ENCODE measurements at regions not wholly inside any gene's neighbourhood (a gene's known extent, or its start where the extent isn't known, plus 50 kb on each side); places are given as distances from the start of the nearest gene placed in this dataset.
"Not testable (repeated sequence)": the region's sequence is repeated elsewhere in the genome, so short reads cannot be mapped to it uniquely, and the experiment has no call there.

- H3K9me3 ChIP-seq; DNase-seq; intact Hi-C loops (cut with DNase I); H3K36me3 ChIP-seq; H3K4me3 ChIP-seq; H3K9ac ChIP-seq (ENCODE audit: low read depth in 2 of 2, low read length in 2 of 2); H3K27me3 ChIP-seq; H3K27ac ChIP-seq; H3K4me1 ChIP-seq: not testable (repeated sequence)
These were observed 189.2 kb upstream of the WSB1 start for GRCh38 chr17:27104605-27105221.

DNA sequence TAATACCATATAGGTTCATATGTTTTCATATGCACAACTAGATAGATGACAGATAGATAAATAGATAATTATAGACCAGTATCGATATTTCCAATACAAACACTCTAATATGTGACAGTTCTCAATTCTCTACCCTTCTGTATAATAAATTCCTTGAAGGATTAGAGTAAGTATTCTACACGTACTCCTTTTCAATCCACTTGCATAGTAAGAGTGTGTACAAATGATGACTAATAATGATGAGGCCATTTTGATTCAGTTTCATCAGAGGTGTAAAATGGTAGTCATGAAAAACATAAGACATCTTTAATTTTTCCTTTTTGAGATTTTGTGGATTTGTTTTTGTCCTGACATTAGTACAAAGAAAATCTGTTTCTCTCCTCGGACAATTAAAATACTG lies 188.3 kb upstream of the WSB1 start:
- no peak overlapping the region for H3K4me3 ChIP-seq
- H3K27ac ChIP-seq = no peak overlapping the region
- no peak overlapping the region for H3K9ac ChIP-seq (ENCODE audit: low read depth in 2 of 2, low read length in 2 of 2)
- no peaks in the 10 kb centered on the region for H3K4me1 ChIP-seq
- no peaks in the 10 kb centered on the region for H3K27me3 ChIP-seq
- intact Hi-C loops (cut with DNase I) = no loop called here
- no peaks in the 10 kb centered on the region for H3K9me3 ChIP-seq
- TF ChIP-seq, protein P1, sequence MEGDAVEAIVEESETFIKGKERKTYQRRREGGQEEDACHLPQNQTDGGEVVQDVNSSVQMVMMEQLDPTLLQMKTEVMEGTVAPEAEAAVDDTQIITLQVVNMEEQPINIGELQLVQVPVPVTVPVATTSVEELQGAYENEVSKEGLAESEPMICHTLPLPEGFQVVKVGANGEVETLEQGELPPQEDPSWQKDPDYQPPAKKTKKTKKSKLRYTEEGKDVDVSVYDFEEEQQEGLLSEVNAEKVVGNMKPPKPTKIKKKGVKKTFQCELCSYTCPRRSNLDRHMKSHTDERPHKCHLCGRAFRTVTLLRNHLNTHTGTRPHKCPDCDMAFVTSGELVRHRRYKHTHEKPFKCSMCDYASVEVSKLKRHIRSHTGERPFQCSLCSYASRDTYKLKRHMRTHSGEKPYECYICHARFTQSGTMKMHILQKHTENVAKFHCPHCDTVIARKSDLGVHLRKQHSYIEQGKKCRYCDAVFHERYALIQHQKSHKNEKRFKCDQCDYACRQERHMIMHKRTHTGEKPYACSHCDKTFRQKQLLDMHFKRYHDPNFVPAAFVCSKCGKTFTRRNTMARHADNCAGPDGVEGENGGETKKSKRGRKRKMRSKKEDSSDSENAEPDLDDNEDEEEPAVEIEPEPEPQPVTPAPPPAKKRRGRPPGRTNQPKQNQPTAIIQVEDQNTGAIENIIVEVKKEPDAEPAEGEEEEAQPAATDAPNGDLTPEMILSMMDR (IDR thresholded peaks at IDR 0.05) = no peak
- H3K36me3 ChIP-seq = no peaks in the 10 kb centered on the region
- DNase-seq = no peak

DNA sequence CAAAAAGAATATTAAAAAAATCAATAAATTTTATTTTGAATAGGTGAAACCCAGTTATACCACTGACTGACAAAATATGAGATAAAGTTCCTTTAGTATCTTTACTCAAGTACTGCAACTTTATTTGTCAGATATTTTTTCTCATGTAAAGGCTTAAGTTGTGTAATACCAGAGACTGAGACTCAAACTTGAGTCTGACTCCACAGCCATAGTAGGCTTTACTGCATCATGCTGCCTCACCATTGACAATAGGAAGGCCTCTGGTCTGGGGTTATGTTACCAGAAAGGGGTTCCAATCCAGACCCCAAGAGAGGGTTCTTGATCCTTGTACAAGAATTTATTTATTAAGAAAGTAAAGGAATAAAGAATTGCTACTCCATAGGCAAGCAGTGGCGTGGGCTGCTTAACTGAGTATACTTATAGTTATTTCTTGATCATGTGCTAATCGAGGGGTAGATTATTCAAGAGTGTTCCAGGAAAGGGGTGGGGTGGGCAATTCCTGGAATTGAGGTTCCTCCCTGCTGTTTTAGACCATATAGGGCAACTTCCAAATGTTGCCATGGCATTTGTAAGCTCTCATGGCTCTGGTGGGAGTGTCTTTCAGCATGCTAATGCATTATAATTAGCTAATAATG lies 187.4 kb upstream of the WSB1 start:
- Histone ChIP-seq H3K27me3 (no peaks in the 10 kb centered on the region), H3K36me3 (no peaks in the 10 kb centered on the region), H3K4me3 (no peak overlapping the region), H3K27ac (no peak overlapping the region), H3K9me3 (no peaks in the 10 kb centered on the region), H3K4me1 (no peaks in the 10 kb centered on the region), H3K9ac (ENCODE audit: low read depth in 2 of 2, low read length in 2 of 2) (no peak overlapping the region)
- TF ChIP-seq, protein P1 (IDR thresholded peaks at IDR 0.05) = no peak
- intact Hi-C loops (cut with DNase I) = no loop called here
- DNase-seq = no peak

DNA sequence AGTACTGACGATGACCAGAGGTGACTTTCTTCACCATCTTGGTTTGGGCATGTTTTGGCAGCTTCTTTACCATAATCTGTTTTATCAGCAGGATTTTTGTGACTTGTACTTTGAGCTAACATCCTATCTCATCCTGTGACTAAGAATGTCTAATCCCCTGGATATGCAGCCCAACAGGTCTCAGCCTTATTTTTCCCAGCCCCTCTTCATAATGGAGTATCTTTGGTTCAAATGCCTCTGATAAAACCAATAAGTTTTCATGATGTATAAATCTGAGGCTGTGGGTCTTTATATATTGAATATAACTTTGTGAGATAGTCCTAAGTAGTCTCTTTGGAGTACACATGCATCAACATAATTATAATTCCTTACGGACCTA lies 186.9 kb upstream of the WSB1 start:
- Histone ChIP-seq H3K9ac (ENCODE audit: low read depth in 2 of 2, low read length in 2 of 2) (no peak overlapping the region), H3K4me3 (no peak overlapping the region), H3K9me3 (no peaks in the 10 kb centered on the region), H3K27me3 (no peaks in the 10 kb centered on the region), H3K36me3 (no peaks in the 10 kb centered on the region), H3K4me1 (no peaks in the 10 kb centered on the region), H3K27ac (no peak overlapping the region)
- TF ChIP-seq, protein P1 (IDR thresholded peaks at IDR 0.05) = no peak
- intact Hi-C loops (cut with DNase I) = no loop called here
- no peak for DNase-seq

DNA sequence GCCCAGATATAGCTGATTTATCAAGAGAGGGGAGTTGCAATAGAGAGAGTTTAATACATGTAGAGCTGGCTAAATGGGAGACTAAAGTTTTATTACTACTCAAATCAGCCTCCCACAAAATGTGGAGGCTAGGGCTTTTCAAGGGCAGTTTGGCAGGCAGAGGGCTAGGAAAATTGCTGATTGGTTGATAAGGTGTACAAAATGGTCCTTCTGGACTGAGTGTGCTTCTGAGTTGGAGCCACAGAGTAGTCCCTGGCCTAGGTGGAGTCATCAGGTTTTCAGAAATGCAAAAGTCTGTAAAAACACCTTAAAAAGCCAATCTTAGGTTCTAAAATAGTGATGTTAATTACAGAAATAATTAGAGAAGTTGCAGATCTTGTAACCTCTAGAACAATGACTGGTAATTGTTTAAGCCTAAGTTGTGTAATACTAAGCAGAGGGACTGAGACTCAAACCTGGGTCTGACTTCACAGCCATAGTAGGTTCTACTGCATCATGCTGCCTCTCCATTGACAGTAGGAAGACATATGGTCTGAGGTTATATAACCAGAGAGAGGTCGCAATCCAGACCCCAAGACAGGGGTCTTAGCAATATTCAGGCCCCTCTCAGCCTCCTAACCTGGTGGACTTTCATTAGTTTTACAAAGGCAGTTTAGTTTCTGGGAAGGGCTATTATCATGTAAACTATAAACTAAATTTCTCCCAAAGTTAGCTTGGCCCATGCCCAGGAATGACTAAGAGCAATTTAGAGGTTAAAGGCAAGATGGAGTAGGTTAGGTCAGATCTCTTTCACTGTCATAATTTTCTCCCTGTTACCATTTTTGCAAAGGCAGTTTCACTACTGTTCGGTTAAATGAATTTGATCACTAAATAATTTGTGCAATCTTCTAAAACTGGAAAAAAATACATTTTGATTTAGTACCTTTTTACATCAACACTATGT lies 186.3 kb upstream of the WSB1 start:
- H3K9ac ChIP-seq (ENCODE audit: low read depth in 2 of 2, low read length in 2 of 2); H3K9me3 ChIP-seq; intact Hi-C loops (cut with DNase I); H3K27me3 ChIP-seq; DNase-seq; H3K4me3 ChIP-seq; H3K4me1 ChIP-seq; H3K36me3 ChIP-seq; H3K27ac ChIP-seq: not testable (repeated sequence)

DNA sequence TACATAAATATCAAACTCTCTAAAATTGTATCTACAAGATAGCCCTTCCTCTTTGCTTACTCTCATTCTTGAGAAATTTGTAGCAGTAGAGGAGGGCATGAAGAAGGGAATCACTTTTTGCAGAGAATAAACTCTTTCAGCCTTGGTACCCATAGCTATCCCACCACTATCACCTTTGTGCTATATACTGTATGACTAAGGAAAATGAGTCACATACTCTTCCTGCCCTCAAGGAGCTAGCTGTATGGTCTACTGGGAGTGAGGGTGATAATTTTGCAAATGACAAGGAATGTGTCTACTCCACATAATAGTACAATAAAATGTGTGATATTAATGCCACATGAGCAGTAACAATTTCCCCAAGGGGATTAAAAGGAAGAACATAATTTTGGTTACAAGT lies 184.6 kb upstream of the WSB1 start:
- TF ChIP-seq, protein P1 (IDR thresholded peaks at IDR 0.05) = no peak
- intact Hi-C loops (cut with DNase I) = no loop called here
- Histone ChIP-seq H3K9ac (ENCODE audit: low read depth in 2 of 2, low read length in 2 of 2) (no peak overlapping the region), H3K9me3 (no peaks in the 10 kb centered on the region), H3K4me3 (no peak overlapping the region), H3K4me1 (no peaks in the 10 kb centered on the region), H3K36me3 (no peaks in the 10 kb centered on the region), H3K27ac (no peak overlapping the region), H3K27me3 (no peaks in the 10 kb centered on the region)
- DNase-seq = no peak
